ENCODE measurements at regions not wholly inside any gene's neighbourhood (a gene's known extent, or its start where the extent isn't known, plus 50 kb on each side); places are given as distances from the start of the nearest gene placed in this dataset.
A peak's percentile ranks its signal among the peaks of the same experiment; 100 is the strongest.

DNA sequence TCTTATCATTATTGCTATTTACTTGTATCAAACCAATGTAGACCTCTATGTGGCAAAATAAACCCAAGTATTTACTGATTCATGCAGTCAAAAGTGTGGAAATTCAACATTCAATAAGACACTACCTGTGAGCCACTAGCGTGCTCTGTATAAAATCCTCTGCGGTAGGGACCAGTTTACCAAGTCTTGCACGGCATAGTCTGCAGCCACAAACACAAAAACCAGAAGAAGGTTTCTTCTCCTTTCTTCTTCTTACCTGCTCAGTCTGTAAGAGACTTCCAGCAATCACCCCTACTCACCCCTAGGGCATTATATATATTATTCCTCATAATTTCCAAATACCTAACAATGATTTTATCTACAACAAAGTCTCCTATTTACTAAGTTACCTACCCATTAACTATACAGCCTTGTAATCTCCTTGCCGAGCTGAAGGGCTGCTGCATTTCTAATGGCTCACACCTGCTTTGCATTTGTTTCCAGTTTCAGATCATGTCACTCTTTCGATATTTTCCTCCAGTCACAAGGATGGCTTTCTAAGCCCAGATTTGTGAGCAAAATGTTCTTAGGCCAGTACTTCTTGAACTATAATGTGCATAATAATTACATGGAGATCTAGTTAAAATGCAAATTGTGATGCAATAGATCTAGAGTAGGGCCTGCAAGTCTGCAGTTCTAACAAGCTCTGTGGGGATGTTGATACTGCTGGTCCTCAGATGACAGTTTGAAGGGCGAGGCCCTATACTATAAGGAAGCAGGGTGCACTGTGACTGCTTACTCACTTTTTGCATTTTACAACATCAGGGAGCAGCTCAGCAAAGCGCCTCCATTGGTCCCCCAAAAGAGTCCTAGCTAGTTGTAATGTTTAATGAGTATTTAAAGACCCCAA lies 191.9 kb upstream of the DDI1 start:
- H3K9me3 ChIP-seq (replicated peaks; ENCODE audit: control insufficient read depth, insufficient read depth, low read length): no peaks in the 10 kb centered on the region
- no peak overlapping the region for H3K4me3 ChIP-seq
- WGBS (ENCODE audit: insufficient coverage, insufficient replicate concordance, low lambda C conversion rate, missing lambda C conversion rate): 18% methylated on average over 7 of the region's 7 CpGs
- H3K36me3 ChIP-seq (ENCODE audit: control insufficient read depth in 2 of 2, insufficient read depth in 2 of 2, low read length in 1 of 2): no peaks in the 10 kb centered on the region
- TF ChIP-seq IRF4 (IDR thresholded peaks at IDR 0.05; ENCODE audit: low read depth, low read length): no peak
- no peak for TF ChIP-seq CHD2 (IDR thresholded peaks at IDR 0.05; ENCODE audit: borderline replicate concordance, low read depth, low read length)
- no peak for TF ChIP-seq CREB1 (IDR thresholded peaks at IDR 0.05; ENCODE audit: low read depth)
- no peak for TF ChIP-seq HDAC2 (IDR thresholded peaks at IDR 0.05)
- no peak for TF ChIP-seq RCOR1 (conservative IDR thresholded peaks at IDR 0.05; ENCODE audit: low read depth, low read length)
- TF ChIP-seq SREBF1 (IDR thresholded peaks at IDR 0.05; ENCODE audit: low read length): no peak
- TF ChIP-seq ZSCAN29 (IDR thresholded peaks at IDR 0.05): no peak
- 0 out of 3 replicates have a peak, but pooled peaks have one; percentile 31 for TF ChIP-seq POU2F2 (IDR thresholded peaks at IDR 0.05; ENCODE audit: borderline replicate concordance, low read depth, low read length)
- TF ChIP-seq NBN (IDR thresholded peaks at IDR 0.05): no peak
- no peaks in the 10 kb centered on the region for H4K20me1 ChIP-seq (ENCODE audit: control insufficient read depth, insufficient read depth)
- POLR2A ChIA-PET: no interaction called here
- CTCF ChIA-PET: no interaction called here
- no peak overlapping the region for H2AFZ ChIP-seq (ENCODE audit: control insufficient read depth, low read depth, low read length)
- no peak overlapping the region for H3K27ac ChIP-seq (ENCODE audit: control insufficient read depth, insufficient read depth)
- BruUV-seq (replicated peaks): no TSS peak
- H3K4me2 ChIP-seq (ENCODE audit: control insufficient read depth, insufficient read depth): no peak overlapping the region
- H3K27me3 ChIP-seq (replicated peaks in 1 of 2; ENCODE audit: control insufficient read depth in 2 of 2, insufficient read depth in 2 of 2, low read length in 1 of 2): no peaks in the 10 kb centered on the region
- in situ Hi-C loops (cut with MboI): no loop called here
- peak; percentile 30 for DNase-seq (ENCODE audit: low read depth, low spot score)
- SMC1A ChIA-PET (ENCODE audit: uncharacterized antibody, unreplicated experiment): interaction anchor here (1.1 kb wide), 1 partner anchor 64 kb away, joined by 3 read pairs; no protein-coding TSS in a partner anchor
- FAIRE-seq: peak; percentile 96
- H3K9ac ChIP-seq (ENCODE audit: control insufficient read depth, insufficient read depth, low read length): no peak overlapping the region
- intact Hi-C loops (cut with micrococcal nuclease; ENCODE audit: unreplicated experiment): no loop called here
- H3K79me2 ChIP-seq (ENCODE audit: control insufficient read depth, insufficient read depth, low read length): no peaks in the 10 kb centered on the region
- peak; percentile 88 for ATAC-seq
- RAD21 ChIA-PET (ENCODE audit: unreplicated experiment): no interaction called here
- H3K4me1 ChIP-seq (ENCODE audit: control insufficient read depth, insufficient read depth, low read length): 0 out of 2 replicates have a peak, but pooled peaks cover 3% of the 10 kb centered on the region

DNA sequence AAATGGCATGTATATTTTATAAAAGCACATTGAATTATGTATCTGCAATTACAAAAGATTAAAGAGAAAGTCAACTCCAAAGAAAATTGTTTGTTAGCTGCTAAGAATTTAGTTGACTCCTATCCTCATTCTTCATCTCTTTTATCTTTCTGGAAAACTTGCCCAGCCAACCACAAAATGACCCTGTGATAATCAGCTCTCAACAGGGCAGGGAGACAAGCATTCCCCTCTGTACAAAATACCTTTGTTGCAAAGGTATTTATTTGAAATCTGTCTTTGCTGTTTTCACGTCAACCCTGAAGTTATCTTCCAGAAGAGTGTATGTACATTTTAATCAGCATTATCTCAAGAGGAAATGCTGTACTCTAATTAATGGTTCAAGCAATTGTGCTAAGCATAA lies 191.1 kb upstream of the DDI1 start:
- Histone ChIP-seq H3K9ac (ENCODE audit: control insufficient read depth, insufficient read depth, low read length) (no peak overlapping the region), H3K4me1 (ENCODE audit: control insufficient read depth, insufficient read depth, low read length) (0 out of 2 replicates have a peak, but pooled peaks cover 3% of the 10 kb centered on the region), H3K9me3 (replicated peaks; ENCODE audit: control insufficient read depth, insufficient read depth, low read length) (no peaks in the 10 kb centered on the region), H3K27me3 (replicated peaks in 1 of 2; ENCODE audit: control insufficient read depth in 2 of 2, insufficient read depth in 2 of 2, low read length in 1 of 2) (no peaks in the 10 kb centered on the region), H3K36me3 (ENCODE audit: control insufficient read depth in 2 of 2, insufficient read depth in 2 of 2, low read length in 1 of 2) (no peaks in the 10 kb centered on the region), H3K4me3 (no peak overlapping the region), H3K4me2 (ENCODE audit: control insufficient read depth, insufficient read depth) (no peak overlapping the region), H3K79me2 (ENCODE audit: control insufficient read depth, insufficient read depth, low read length) (no peaks in the 10 kb centered on the region), H2AFZ (ENCODE audit: control insufficient read depth, low read depth, low read length) (no peak overlapping the region), H3K27ac (ENCODE audit: control insufficient read depth, insufficient read depth) (no peak overlapping the region), H4K20me1 (ENCODE audit: control insufficient read depth, insufficient read depth) (no peaks in the 10 kb centered on the region)
- in situ Hi-C loops (cut with MboI): no loop called here
- RAD21 ChIA-PET (ENCODE audit: unreplicated experiment): no interaction called here
- 86% methylated on average over 1 of the region's 1 CpG for WGBS (ENCODE audit: insufficient coverage, insufficient replicate concordance, low lambda C conversion rate, missing lambda C conversion rate)
- intact Hi-C loops (cut with micrococcal nuclease; ENCODE audit: unreplicated experiment): no loop called here
- POLR2A ChIA-PET: no interaction called here
- SMC1A ChIA-PET (ENCODE audit: uncharacterized antibody, unreplicated experiment): interaction anchor here (1.1 kb wide), 1 partner anchor 65 kb away, joined by 3 read pairs; no protein-coding TSS in a partner anchor
- BruUV-seq (replicated peaks): no TSS peak
- CTCF ChIA-PET: no interaction called here
- DNase-seq (ENCODE audit: low read depth, low spot score) (no peak), FAIRE-seq (no peak), ATAC-seq (no peak)
- TF ChIP-seq ZNF24 (IDR thresholded peaks at IDR 0.05) (no peak), IKZF2 (IDR thresholded peaks at IDR 0.05) (no peak), NR2C2 (IDR thresholded peaks at IDR 0.05; ENCODE audit: borderline replicate concordance, control insufficient read depth, insufficient read length, low read depth) (no peak), NR2C1 (IDR thresholded peaks at IDR 0.05) (no peak), CBX3 (IDR thresholded peaks at IDR 0.05; ENCODE audit: borderline replicate concordance, low read depth) (no peak)
- TF ChIP-seq, protein P1, sequence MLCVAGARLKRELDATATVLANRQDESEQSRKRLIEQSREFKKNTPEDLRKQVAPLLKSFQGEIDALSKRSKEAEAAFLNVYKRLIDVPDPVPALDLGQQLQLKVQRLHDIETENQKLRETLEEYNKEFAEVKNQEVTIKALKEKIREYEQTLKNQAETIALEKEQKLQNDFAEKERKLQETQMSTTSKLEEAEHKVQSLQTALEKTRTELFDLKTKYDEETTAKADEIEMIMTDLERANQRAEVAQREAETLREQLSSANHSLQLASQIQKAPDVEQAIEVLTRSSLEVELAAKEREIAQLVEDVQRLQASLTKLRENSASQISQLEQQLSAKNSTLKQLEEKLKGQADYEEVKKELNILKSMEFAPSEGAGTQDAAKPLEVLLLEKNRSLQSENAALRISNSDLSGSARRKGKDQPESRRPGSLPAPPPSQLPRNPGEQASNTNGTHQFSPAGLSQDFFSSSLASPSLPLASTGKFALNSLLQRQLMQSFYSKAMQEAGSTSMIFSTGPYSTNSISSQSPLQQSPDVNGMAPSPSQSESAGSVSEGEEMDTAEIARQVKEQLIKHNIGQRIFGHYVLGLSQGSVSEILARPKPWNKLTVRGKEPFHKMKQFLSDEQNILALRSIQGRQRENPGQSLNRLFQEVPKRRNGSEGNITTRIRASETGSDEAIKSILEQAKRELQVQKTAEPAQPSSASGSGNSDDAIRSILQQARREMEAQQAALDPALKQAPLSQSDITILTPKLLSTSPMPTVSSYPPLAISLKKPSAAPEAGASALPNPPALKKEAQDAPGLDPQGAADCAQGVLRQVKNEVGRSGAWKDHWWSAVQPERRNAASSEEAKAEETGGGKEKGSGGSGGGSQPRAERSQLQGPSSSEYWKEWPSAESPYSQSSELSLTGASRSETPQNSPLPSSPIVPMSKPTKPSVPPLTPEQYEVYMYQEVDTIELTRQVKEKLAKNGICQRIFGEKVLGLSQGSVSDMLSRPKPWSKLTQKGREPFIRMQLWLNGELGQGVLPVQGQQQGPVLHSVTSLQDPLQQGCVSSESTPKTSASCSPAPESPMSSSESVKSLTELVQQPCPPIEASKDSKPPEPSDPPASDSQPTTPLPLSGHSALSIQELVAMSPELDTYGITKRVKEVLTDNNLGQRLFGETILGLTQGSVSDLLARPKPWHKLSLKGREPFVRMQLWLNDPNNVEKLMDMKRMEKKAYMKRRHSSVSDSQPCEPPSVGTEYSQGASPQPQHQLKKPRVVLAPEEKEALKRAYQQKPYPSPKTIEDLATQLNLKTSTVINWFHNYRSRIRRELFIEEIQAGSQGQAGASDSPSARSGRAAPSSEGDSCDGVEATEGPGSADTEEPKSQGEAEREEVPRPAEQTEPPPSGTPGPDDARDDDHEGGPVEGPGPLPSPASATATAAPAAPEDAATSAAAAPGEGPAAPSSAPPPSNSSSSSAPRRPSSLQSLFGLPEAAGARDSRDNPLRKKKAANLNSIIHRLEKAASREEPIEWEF (IDR thresholded peaks at IDR 0.05; ENCODE audit: insufficient replicate concordance, low read depth, low read length): no peak

All from GM12878 (cell line).